ENCODE measurements at regions not wholly inside any gene's neighbourhood (a gene's known extent, or its start where the extent isn't known, plus 50 kb on each side); places are given as distances from the start of the nearest gene placed in this dataset.

DNA sequence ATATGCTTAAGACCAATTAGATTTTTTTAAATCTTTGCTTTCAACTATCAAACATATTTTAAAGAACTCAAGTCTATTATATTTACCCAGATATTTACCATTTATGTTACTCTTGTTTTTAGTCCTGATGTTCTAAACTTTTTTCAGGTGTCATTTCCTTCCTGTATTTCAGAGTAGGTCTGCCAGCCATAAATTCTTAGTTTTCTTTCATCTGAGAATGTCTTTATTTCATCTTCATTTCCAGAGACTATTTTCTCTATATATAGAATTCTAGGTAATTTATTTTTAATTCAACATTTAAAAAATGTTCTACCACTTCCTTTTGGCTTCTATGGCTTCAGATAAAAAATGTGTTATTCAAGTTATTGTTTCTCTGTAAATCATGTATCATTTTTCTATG is 218.2 kb upstream of the AMIGO2 start (continued):
- TF ChIP-seq, protein P1, sequence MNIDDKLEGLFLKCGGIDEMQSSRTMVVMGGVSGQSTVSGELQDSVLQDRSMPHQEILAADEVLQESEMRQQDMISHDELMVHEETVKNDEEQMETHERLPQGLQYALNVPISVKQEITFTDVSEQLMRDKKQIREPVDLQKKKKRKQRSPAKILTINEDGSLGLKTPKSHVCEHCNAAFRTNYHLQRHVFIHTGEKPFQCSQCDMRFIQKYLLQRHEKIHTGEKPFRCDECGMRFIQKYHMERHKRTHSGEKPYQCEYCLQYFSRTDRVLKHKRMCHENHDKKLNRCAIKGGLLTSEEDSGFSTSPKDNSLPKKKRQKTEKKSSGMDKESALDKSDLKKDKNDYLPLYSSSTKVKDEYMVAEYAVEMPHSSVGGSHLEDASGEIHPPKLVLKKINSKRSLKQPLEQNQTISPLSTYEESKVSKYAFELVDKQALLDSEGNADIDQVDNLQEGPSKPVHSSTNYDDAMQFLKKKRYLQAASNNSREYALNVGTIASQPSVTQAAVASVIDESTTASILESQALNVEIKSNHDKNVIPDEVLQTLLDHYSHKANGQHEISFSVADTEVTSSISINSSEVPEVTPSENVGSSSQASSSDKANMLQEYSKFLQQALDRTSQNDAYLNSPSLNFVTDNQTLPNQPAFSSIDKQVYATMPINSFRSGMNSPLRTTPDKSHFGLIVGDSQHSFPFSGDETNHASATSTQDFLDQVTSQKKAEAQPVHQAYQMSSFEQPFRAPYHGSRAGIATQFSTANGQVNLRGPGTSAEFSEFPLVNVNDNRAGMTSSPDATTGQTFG (tag by site-specific recombination; IDR thresholded peaks at IDR 0.05; ENCODE audit: borderline replicate concordance), result no peak
- TF ChIP-seq, protein P2, sequence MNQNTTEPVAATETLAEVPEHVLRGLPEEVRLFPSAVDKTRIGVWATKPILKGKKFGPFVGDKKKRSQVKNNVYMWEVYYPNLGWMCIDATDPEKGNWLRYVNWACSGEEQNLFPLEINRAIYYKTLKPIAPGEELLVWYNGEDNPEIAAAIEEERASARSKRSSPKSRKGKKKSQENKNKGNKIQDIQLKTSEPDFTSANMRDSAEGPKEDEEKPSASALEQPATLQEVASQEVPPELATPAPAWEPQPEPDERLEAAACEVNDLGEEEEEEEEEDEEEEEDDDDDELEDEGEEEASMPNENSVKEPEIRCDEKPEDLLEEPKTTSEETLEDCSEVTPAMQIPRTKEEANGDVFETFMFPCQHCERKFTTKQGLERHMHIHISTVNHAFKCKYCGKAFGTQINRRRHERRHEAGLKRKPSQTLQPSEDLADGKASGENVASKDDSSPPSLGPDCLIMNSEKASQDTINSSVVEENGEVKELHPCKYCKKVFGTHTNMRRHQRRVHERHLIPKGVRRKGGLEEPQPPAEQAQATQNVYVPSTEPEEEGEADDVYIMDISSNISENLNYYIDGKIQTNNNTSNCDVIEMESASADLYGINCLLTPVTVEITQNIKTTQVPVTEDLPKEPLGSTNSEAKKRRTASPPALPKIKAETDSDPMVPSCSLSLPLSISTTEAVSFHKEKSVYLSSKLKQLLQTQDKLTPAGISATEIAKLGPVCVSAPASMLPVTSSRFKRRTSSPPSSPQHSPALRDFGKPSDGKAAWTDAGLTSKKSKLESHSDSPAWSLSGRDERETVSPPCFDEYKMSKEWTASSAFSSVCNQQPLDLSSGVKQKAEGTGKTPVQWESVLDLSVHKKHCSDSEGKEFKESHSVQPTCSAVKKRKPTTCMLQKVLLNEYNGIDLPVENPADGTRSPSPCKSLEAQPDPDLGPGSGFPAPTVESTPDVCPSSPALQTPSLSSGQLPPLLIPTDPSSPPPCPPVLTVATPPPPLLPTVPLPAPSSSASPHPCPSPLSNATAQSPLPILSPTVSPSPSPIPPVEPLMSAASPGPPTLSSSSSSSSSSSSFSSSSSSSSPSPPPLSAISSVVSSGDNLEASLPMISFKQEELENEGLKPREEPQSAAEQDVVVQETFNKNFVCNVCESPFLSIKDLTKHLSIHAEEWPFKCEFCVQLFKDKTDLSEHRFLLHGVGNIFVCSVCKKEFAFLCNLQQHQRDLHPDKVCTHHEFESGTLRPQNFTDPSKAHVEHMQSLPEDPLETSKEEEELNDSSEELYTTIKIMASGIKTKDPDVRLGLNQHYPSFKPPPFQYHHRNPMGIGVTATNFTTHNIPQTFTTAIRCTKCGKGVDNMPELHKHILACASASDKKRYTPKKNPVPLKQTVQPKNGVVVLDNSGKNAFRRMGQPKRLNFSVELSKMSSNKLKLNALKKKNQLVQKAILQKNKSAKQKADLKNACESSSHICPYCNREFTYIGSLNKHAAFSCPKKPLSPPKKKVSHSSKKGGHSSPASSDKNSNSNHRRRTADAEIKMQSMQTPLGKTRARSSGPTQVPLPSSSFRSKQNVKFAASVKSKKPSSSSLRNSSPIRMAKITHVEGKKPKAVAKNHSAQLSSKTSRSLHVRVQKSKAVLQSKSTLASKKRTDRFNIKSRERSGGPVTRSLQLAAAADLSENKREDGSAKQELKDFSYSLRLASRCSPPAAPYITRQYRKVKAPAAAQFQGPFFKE (tag by site-specific recombination; IDR thresholded peaks at IDR 0.05; ENCODE audit: borderline replicate concordance), result no peak
- no peak for TF ChIP-seq ZBTB21 (tag by site-specific recombination; IDR thresholded peaks at IDR 0.05)

DNA sequence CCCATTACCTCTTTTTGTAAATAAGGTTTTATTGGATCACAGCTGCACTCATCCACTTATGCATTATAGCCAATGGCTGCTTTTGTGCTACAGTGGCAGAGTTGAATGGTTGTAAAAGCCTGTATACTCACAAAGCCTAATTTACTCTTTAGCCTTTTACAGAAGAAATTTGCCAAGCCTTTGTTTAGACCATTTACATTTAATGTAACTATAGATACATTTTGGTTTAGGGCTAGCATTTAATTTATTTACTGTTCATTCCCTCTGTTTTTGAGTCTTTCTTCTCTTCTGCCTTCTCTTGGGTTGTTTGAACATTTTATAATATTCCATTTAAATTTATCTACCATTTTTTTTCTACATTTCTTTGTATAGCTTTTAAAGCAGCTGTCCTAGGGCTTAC is 217.1 kb upstream of the AMIGO2 start:
- no peak overlapping the region for H3K27ac ChIP-seq (ENCODE audit: extremely low read depth, low read depth, low read length)
- H3K4me1 ChIP-seq (ENCODE audit: control insufficient read depth, insufficient read depth, low read length), result no peaks in the 10 kb centered on the region
- CTCF ChIA-PET, result no interaction called here
- POLR2A ChIA-PET, result no interaction called here
- no peaks in the 10 kb centered on the region for H3K9me3 ChIP-seq (ENCODE audit: control insufficient read depth, insufficient read depth, low read depth, low read length)
- H3K4me3 ChIP-seq (ENCODE audit: low read depth, low read length), result no peak overlapping the region
- no peak for TF ChIP-seq ZSCAN18 (tag by site-specific recombination; IDR thresholded peaks at IDR 0.05)
- TF ChIP-seq, protein P3, sequence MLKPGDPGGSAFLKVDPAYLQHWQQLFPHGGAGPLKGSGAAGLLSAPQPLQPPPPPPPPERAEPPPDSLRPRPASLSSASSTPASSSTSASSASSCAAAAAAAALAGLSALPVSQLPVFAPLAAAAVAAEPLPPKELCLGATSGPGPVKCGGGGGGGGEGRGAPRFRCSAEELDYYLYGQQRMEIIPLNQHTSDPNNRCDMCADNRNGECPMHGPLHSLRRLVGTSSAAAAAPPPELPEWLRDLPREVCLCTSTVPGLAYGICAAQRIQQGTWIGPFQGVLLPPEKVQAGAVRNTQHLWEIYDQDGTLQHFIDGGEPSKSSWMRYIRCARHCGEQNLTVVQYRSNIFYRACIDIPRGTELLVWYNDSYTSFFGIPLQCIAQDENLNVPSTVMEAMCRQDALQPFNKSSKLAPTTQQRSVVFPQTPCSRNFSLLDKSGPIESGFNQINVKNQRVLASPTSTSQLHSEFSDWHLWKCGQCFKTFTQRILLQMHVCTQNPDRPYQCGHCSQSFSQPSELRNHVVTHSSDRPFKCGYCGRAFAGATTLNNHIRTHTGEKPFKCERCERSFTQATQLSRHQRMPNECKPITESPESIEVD (tag by site-specific recombination; IDR thresholded peaks at IDR 0.05), result no peak
- TF ChIP-seq GLIS1 (tag by site-specific recombination; IDR thresholded peaks at IDR 0.05), result no peak
- no peak for TF ChIP-seq ZNF335 (tag by site-specific recombination; conservative IDR thresholded peaks at IDR 0.05)
- TF ChIP-seq ZNF76 (tag by site-specific recombination; IDR thresholded peaks at IDR 0.05; ENCODE audit: borderline replicate concordance, low read depth), result no peak
- no peak for TF ChIP-seq ZNF26 (tag by site-specific recombination; IDR thresholded peaks at IDR 0.05)
- no peak for TF ChIP-seq ZNF544 (tag by site-specific recombination; IDR thresholded peaks at IDR 0.05)
- TF ChIP-seq, protein P4, sequence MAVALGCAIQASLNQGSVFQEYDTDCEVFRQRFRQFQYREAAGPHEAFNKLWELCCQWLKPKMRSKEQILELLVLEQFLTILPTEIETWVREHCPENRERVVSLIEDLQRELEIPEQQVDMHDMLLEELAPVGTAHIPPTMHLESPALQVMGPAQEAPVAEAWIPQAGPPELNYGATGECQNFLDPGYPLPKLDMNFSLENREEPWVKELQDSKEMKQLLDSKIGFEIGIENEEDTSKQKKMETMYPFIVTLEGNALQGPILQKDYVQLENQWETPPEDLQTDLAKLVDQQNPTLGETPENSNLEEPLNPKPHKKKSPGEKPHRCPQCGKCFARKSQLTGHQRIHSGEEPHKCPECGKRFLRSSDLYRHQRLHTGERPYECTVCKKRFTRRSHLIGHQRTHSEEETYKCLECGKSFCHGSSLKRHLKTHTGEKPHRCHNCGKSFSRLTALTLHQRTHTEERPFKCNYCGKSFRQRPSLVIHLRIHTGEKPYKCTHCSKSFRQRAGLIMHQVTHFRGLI (tag by site-specific recombination; IDR thresholded peaks at IDR 0.05), result no peak
- H3K36me3 ChIP-seq (ENCODE audit: control insufficient read depth in 2 of 2, insufficient read depth in 1 of 2, low read length in 2 of 2), result no peaks in the 10 kb centered on the region
